ENCODE measurements at regions not wholly inside any gene's neighbourhood (a gene's known extent, or its start where the extent isn't known, plus 50 kb on each side); places are given as distances from the start of the nearest gene placed in this dataset.

DNA sequence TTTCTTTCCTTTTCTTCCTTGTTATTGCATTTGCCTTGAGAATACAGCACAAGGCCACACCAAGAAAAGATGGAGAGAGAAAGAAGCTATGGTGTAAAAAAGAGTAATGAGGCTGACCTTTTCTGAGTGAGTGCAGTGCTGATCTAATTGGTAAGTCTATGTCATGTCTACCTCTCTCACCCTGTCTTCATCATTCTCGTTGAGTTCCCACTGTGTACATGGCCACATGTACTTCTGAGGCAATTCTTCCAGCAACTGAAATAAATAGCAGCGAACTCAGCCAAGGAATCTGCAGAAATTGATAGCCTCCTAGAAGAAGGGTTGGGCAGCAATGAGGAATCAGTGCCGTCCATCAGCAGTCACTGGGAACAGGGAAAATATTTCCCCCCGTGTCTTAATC, 367.2 kb upstream of the SPTLC3 start:
- intact Hi-C loops (cut with DNase I): no loop called here
- DNase-seq: no peak
- H3K9ac ChIP-seq (ENCODE audit: low read depth in 2 of 2, low read length in 2 of 2): no peak overlapping the region
- H3K4me1 ChIP-seq: no peaks in the 10 kb centered on the region
- no peak overlapping the region for H3K4me3 ChIP-seq
- H3K27ac ChIP-seq: no peak overlapping the region
- H3K9me3 ChIP-seq: no peaks in the 10 kb centered on the region
- no peaks in the 10 kb centered on the region for H3K27me3 ChIP-seq
- TF ChIP-seq, protein P1, sequence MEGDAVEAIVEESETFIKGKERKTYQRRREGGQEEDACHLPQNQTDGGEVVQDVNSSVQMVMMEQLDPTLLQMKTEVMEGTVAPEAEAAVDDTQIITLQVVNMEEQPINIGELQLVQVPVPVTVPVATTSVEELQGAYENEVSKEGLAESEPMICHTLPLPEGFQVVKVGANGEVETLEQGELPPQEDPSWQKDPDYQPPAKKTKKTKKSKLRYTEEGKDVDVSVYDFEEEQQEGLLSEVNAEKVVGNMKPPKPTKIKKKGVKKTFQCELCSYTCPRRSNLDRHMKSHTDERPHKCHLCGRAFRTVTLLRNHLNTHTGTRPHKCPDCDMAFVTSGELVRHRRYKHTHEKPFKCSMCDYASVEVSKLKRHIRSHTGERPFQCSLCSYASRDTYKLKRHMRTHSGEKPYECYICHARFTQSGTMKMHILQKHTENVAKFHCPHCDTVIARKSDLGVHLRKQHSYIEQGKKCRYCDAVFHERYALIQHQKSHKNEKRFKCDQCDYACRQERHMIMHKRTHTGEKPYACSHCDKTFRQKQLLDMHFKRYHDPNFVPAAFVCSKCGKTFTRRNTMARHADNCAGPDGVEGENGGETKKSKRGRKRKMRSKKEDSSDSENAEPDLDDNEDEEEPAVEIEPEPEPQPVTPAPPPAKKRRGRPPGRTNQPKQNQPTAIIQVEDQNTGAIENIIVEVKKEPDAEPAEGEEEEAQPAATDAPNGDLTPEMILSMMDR (IDR thresholded peaks at IDR 0.05): no peak
- no peaks in the 10 kb centered on the region for H3K36me3 ChIP-seq

DNA sequence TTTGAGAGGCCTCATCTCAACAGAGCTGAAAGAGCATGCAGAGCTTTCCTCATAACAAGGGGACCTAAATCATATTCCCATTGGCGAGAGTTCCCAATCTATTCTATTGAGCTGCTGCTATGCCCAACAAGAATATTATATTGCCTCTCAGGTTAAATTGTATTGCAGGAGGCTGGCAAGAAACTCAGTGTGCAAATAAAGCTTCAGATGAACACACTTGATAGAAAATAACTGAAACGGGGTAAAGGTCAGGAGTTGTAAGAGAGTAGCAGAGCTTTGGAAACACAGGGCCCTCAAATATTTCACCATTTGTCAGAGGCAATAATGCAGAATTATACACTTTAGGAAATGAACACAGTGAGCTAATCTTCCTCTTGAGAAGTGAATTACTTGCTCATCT, 364.3 kb upstream of the SPTLC3 start:
- Histone ChIP-seq H3K27me3 (no peaks in the 10 kb centered on the region), H3K9me3 (no peaks in the 10 kb centered on the region), H3K4me1 (no peaks in the 10 kb centered on the region), H3K4me3 (no peak overlapping the region), H3K9ac (ENCODE audit: low read depth in 2 of 2, low read length in 2 of 2) (no peak overlapping the region), H3K27ac (no peak overlapping the region), H3K36me3 (no peaks in the 10 kb centered on the region)
- no peak for DNase-seq
- TF ChIP-seq, protein P1 (IDR thresholded peaks at IDR 0.05): no peak
- intact Hi-C loops (cut with DNase I): no loop called here

DNA sequence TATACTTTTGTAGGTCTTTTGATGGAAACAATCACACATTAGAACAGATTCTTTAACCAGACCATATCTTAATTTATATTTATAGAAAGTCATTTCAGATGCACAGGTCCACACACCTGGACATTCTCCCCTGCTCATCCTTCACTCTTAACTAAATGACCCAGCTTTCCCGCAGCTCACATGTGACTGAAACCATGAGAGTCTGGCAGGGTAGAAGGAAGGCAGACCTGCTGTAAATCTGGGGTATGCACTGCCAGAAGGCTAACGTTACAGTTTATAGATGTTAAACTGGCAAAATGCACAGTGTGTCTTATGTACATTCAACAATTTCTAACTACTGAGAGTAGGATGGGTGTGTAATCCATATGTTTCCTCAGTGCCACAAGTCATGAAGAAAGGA, 359.5 kb upstream of the SPTLC3 start:
- H3K9ac ChIP-seq (ENCODE audit: low read depth in 2 of 2, low read length in 2 of 2): no peak overlapping the region
- H3K27ac ChIP-seq: no peak overlapping the region
- H3K27me3 ChIP-seq: no peaks in the 10 kb centered on the region
- H3K4me3 ChIP-seq: no peak overlapping the region
- intact Hi-C loops (cut with DNase I): no loop called here
- H3K4me1 ChIP-seq: no peaks in the 10 kb centered on the region
- no peak for DNase-seq
- H3K9me3 ChIP-seq: no peaks in the 10 kb centered on the region
- H3K36me3 ChIP-seq: no peaks in the 10 kb centered on the region
- TF ChIP-seq, protein P1 (IDR thresholded peaks at IDR 0.05): no peak

- no peak for DNase-seq
- H3K36me3 ChIP-seq: no peaks in the 10 kb centered on the region
- no peaks in the 10 kb centered on the region for H3K27me3 ChIP-seq
- H3K4me1 ChIP-seq: no peaks in the 10 kb centered on the region
- TF ChIP-seq, protein P1 (IDR thresholded peaks at IDR 0.05): no peak
- no peaks in the 10 kb centered on the region for H3K9me3 ChIP-seq
- intact Hi-C loops (cut with DNase I): no loop called here
- H3K4me3 ChIP-seq: no peak overlapping the region
- no peak overlapping the region for H3K9ac ChIP-seq (ENCODE audit: low read depth in 2 of 2, low read length in 2 of 2)
- H3K27ac ChIP-seq: no peak overlapping the region
These were observed 355.1 kb upstream of the SPTLC3 start for GRCh38 chr20:12653642-12654041.

DNA sequence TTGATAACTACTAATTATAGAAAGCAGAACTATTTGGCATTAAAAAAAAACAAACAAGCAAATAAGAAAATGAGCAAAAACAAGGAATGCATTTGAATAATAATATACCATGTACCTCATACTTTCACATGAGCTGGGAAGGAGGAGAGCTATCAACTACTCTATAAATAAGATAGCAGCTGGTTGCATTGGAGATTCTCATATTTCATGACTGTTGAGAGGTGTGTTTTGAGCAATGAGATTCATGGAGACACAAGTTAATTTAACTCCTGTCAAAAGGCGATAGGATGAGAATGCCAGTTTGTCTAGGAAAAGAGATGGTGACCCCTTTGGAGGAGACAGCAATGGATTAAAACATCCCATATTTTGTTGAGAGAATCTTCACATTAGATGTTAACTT, 348.8 kb upstream of the SPTLC3 start:
- no peaks in the 10 kb centered on the region for H3K9me3 ChIP-seq
- no peak overlapping the region for H3K9ac ChIP-seq (ENCODE audit: low read depth in 2 of 2, low read length in 2 of 2)
- DNase-seq: no peak
- H3K4me3 ChIP-seq: no peak overlapping the region
- H3K4me1 ChIP-seq: no peaks in the 10 kb centered on the region
- TF ChIP-seq, protein P1 (IDR thresholded peaks at IDR 0.05): no peak
- no peaks in the 10 kb centered on the region for H3K27me3 ChIP-seq
- no peaks in the 10 kb centered on the region for H3K36me3 ChIP-seq
- no peak overlapping the region for H3K27ac ChIP-seq
- intact Hi-C loops (cut with DNase I): no loop called here

DNA sequence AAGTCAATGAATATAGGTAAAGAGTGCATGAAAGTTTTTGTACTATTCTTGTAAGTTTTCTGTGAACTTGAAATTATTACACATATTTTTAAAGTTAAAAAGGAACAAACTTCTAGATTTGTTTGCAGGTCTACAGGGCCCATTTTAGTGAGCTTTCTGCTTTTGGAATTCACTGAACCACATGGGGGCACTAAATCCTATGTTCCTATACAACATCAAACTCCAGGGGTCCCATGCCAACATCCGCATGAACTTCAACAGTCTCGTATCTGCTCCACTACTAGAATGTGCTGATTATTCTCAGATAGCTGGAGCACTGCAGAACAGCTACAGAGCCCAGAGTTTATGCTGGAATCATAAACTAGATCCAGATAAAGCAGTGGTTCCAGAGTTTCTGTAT, 347.9 kb upstream of the SPTLC3 start:
- DNase-seq: no peak
- H3K27ac ChIP-seq: no peak overlapping the region
- H3K36me3 ChIP-seq: no peaks in the 10 kb centered on the region
- TF ChIP-seq, protein P1 (IDR thresholded peaks at IDR 0.05): no peak
- intact Hi-C loops (cut with DNase I): no loop called here
- no peak overlapping the region for H3K9ac ChIP-seq (ENCODE audit: low read depth in 2 of 2, low read length in 2 of 2)
- H3K4me3 ChIP-seq: no peak overlapping the region
- H3K4me1 ChIP-seq: no peaks in the 10 kb centered on the region
- H3K27me3 ChIP-seq: no peaks in the 10 kb centered on the region
- no peaks in the 10 kb centered on the region for H3K9me3 ChIP-seq
